HL-60 (cell line): ENCODE measurements at regions not wholly inside any gene's neighbourhood (a gene's known extent, or its start where the extent isn't known, plus 50 kb on each side); places are given as distances from the start of the nearest gene placed in this dataset.
"Not testable (repeated sequence)": the region's sequence is repeated elsewhere in the genome, so short reads cannot be mapped to it uniquely, and the experiment has no call there.

Experiments
- DNase-seq, 2 experiments: peaks; one replicate each; pipeline ENCODE4 v3.0.0-alpha.2; 2010 to 2020; ENCODE audit warnings: low read depth in 1 of 2, low spot score in 1 of 2
- H3K27ac ChIP-seq: fragments of 250-450 bp; sonication (Bioruptor Pico); replicated peaks from 2 replicates; pipeline ENCODE4 v1.5.1; 2020; ENCODE audit warnings: mild to moderate bottlenecking, moderate library complexity
- H3K27me3 ChIP-seq: fragments of 250-450 bp; sonication (Bioruptor Pico); 2 replicates; pipeline ENCODE4 v1.5.1; 2021; ENCODE audit warnings: mild to moderate bottlenecking, moderate library complexity; ENCODE audit not compliant: insufficient read depth, poor library complexity, severe bottlenecking
- H3K4me3 ChIP-seq: replicated peaks from 2 replicates; pipeline ENCODE4 v1.5.1; 2011; ENCODE audit warnings: mild to moderate bottlenecking, control low read depth, low read length; ENCODE audit not compliant: insufficient read depth
- CTCF ChIP-seq: IDR thresholded peaks from one replicate; pipeline ENCODE4 v1.5.1; 2011; ENCODE audit warnings: low read length, control low read depth, inconsistent platforms; ENCODE audit not compliant: insufficient read depth
- GABPA ChIP-seq: IDR thresholded peaks from 2 replicates; pipeline ENCODE4 v1.6.1; 2012; ENCODE audit warnings: low read depth
- POLR2AphosphoS5 ChIP-seq: IDR thresholded peaks from 2 replicates; pipeline ENCODE4 v1.6.1; 2012; ENCODE audit warnings: low read depth
- REST ChIP-seq: IDR thresholded peaks from 2 replicates; pipeline ENCODE4 v1.6.1; 2012; ENCODE audit warnings: low read depth; ENCODE audit not compliant: insufficient replicate concordance
- SPI1 ChIP-seq: IDR thresholded peaks from 2 replicates; pipeline ENCODE4 v1.6.1; 2012; ENCODE audit warnings: low read depth, mild to moderate bottlenecking, borderline replicate concordance

GRCh38 chrX:40867352-40867751 lies 132.0 kb upstream of the MED14 start:
- no peak for DNase-seq
- TF ChIP-seq CTCF (no peak), POLR2AphosphoS5 (no peak), GABPA (no peak), SPI1 (no peak), REST (no peak)
- Histone ChIP-seq H3K27ac (no peak overlapping the region), H3K4me3 (no peak overlapping the region), H3K27me3 (peaks cover 2% of the 10 kb centered on the region)

- H3K27ac ChIP-seq = no peak overlapping the region
- no peak for TF ChIP-seq POLR2AphosphoS5
- TF ChIP-seq REST = no peak
- no peak for TF ChIP-seq CTCF
- TF ChIP-seq SPI1 = no peak
- no peak for TF ChIP-seq GABPA
- no peak for DNase-seq
Observed at GRCh38 chrX:40868868-40869267, 133.5 kb upstream of the MED14 start.

GRCh38 chrX:40870982-40871381 lies 135.6 kb upstream of the MED14 start:
- not testable (repeated sequence) for H3K27ac ChIP-seq, H3K27me3 ChIP-seq, DNase-seq, H3K4me3 ChIP-seq

More at GRCh38 chrX:40868868-40869267, 133.5 kb upstream of the MED14 start:
- H3K27me3 ChIP-seq = peaks cover 2% of the 10 kb centered on the region
- H3K4me3 ChIP-seq = no peak overlapping the region

- no peaks in the 10 kb centered on the region for H3K27me3 ChIP-seq
- no peak overlapping the region for H3K27ac ChIP-seq
- DNase-seq = no peak
- TF ChIP-seq CTCF (no peak), GABPA (no peak), POLR2AphosphoS5 (no peak), REST (no peak), SPI1 (no peak)
- H3K4me3 ChIP-seq = no peak overlapping the region
Observed at GRCh38 chrX:40871385-40872082, 136.2 kb upstream of the MED14 start.
